ENCODE measurements at regions not wholly inside any gene's neighbourhood (a gene's known extent, or its start where the extent isn't known, plus 50 kb on each side); places are given as distances from the start of the nearest gene placed in this dataset.
"Not testable (repeated sequence)": the region's sequence is repeated elsewhere in the genome, so short reads cannot be mapped to it uniquely, and the experiment has no call there.

DNA sequence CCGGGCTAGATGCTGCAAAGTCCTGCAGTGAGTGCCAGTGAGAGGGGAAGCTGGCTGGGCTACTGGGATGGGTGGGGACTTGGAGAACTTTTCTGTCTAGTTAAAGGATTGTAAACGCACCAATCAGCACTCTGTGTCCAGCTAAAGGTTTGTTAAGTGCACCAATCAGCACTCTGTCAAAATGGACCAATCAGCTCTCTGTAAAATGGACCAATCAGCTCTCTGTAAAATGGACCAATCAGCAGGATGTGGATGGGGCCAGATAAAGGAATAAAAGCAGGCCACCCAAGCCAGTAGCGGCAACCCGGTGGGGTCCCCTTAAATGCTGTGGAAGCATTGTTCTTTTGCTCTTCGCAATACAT, 318.2 kb downstream of the RAPGEF2 start:
- not testable (repeated sequence) for FAIRE-seq, ATAC-seq

DNA sequence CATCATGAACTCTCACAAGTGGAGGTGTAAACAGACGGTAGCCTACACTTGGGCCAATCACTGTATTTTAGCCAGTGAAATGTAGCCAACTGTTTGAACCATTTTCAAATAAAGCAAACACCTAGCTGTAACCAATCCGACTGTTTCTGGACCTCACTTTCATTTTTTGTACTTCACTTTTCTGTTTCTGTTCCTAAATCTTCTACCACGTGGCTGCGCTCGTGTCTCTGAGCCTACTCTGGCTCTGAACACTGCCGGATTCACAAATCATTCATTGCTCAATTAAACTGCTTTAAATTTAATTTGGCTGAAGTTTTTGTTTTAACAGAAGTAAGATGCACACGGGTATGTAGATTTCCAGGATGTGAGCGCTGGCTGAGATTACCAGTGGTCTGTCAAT, 319.1 kb downstream of the RAPGEF2 start:
- no peaks in the 10 kb centered on the region for H3K27me3 ChIP-seq (replicated peaks in 1 of 2; ENCODE audit: control insufficient read depth in 2 of 2, insufficient read depth in 2 of 2, low read length in 1 of 2)
- BruUV-seq (replicated peaks), result no TSS peak
- H4K20me1 ChIP-seq (ENCODE audit: control insufficient read depth, insufficient read depth), result no peaks in the 10 kb centered on the region
- 49% methylated on average over 8 of the region's 8 CpGs for WGBS (ENCODE audit: insufficient coverage, insufficient replicate concordance, low lambda C conversion rate, missing lambda C conversion rate)
- H3K9me3 ChIP-seq (replicated peaks; ENCODE audit: control insufficient read depth, insufficient read depth, low read length), result no peaks in the 10 kb centered on the region; the same call in 2 of the 3 replicates
- H3K4me2 ChIP-seq (ENCODE audit: control insufficient read depth, insufficient read depth), result no peak overlapping the region
- no peak; the same call in 2 of the 3 replicates for ATAC-seq
- H3K27ac ChIP-seq (ENCODE audit: control insufficient read depth, insufficient read depth), result no peak overlapping the region
- ChIA-PET SMC1A (ENCODE audit: uncharacterized antibody, unreplicated experiment) (no interaction called here), POLR2A (no interaction called here), RAD21 (ENCODE audit: unreplicated experiment) (no interaction called here), CTCF (no interaction called here)
- DNase-seq (ENCODE audit: low read depth, low spot score), result no peak
- H3K79me2 ChIP-seq (ENCODE audit: control insufficient read depth, insufficient read depth, low read length), result no peaks in the 10 kb centered on the region
- in situ Hi-C loops (cut with MboI) (no loop called here), intact Hi-C loops (cut with micrococcal nuclease; ENCODE audit: unreplicated experiment) (no loop called here)
- no peak overlapping the region for H3K9ac ChIP-seq (ENCODE audit: control insufficient read depth, insufficient read depth, low read length)
- H3K4me3 ChIP-seq, result no peak overlapping the region
- H3K36me3 ChIP-seq (ENCODE audit: control insufficient read depth in 2 of 2, insufficient read depth in 2 of 2, low read length in 1 of 2), result no peaks in the 10 kb centered on the region
- no peak overlapping the region for H2AFZ ChIP-seq (ENCODE audit: control insufficient read depth, low read depth, low read length)
- H3K4me1 ChIP-seq (ENCODE audit: control insufficient read depth, insufficient read depth, low read length), result no peaks in the 10 kb centered on the region
- no peak for FAIRE-seq
- TF ChIP-seq, protein P1, sequence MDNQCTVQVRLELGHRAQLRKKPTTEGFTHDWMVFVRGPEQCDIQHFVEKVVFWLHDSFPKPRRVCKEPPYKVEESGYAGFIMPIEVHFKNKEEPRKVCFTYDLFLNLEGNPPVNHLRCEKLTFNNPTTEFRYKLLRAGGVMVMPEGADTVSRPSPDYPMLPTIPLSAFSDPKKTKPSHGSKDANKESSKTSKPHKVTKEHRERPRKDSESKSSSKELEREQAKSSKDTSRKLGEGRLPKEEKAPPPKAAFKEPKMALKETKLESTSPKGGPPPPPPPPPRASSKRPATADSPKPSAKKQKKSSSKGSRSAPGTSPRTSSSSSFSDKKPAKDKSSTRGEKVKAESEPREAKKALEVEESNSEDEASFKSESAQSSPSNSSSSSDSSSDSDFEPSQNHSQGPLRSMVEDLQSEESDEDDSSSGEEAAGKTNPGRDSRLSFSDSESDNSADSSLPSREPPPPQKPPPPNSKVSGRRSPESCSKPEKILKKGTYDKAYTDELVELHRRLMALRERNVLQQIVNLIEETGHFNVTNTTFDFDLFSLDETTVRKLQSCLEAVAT (IDR thresholded peaks at IDR 0.05), result no peak
- no peak for TF ChIP-seq MTA3 (IDR thresholded peaks at IDR 0.05; ENCODE audit: borderline replicate concordance, low read length)
- no peak for TF ChIP-seq PAX8 (IDR thresholded peaks at IDR 0.05)
- TF ChIP-seq, protein P2, sequence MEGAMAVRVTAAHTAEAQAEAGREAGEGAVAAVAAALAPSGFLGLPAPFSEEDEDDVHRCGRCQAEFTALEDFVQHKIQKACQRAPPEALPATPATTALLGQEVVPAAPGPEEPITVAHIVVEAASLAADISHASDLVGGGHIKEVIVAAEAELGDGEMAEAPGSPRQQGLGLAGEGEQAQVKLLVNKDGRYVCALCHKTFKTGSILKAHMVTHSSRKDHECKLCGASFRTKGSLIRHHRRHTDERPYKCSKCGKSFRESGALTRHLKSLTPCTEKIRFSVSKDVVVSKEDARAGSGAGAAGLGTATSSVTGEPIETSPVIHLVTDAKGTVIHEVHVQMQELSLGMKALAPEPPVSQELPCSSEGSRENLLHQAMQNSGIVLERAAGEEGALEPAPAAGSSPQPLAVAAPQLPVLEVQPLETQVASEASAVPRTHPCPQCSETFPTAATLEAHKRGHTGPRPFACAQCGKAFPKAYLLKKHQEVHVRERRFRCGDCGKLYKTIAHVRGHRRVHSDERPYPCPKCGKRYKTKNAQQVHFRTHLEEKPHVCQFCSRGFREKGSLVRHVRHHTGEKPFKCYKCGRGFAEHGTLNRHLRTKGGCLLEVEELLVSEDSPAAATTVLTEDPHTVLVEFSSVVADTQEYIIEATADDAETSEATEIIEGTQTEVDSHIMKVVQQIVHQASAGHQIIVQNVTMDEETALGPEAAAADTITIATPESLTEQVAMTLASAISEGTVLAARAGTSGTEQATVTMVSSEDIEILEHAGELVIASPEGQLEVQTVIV (IDR thresholded peaks at IDR 0.05; ENCODE audit: borderline replicate concordance, partially characterized antibody), result no peak
- no peak for TF ChIP-seq POLR2AphosphoS5 (IDR thresholded peaks at IDR 0.05; ENCODE audit: low read length)
- TF ChIP-seq IRF4 (IDR thresholded peaks at IDR 0.05; ENCODE audit: low read depth, low read length), result no peak
- TF ChIP-seq SUPT20H (IDR thresholded peaks at IDR 0.05; ENCODE audit: borderline replicate concordance, control insufficient read depth, low read depth, low read length), result no peak
- TF ChIP-seq, protein P3, sequence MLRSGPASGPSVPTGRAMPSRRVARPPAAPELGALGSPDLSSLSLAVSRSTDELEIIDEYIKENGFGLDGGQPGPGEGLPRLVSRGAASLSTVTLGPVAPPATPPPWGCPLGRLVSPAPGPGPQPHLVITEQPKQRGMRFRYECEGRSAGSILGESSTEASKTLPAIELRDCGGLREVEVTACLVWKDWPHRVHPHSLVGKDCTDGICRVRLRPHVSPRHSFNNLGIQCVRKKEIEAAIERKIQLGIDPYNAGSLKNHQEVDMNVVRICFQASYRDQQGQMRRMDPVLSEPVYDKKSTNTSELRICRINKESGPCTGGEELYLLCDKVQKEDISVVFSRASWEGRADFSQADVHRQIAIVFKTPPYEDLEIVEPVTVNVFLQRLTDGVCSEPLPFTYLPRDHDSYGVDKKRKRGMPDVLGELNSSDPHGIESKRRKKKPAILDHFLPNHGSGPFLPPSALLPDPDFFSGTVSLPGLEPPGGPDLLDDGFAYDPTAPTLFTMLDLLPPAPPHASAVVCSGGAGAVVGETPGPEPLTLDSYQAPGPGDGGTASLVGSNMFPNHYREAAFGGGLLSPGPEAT (IDR thresholded peaks at IDR 0.05; ENCODE audit: low read depth), result no peak
- no peak for TF ChIP-seq POU2F2 (IDR thresholded peaks at IDR 0.05; ENCODE audit: borderline replicate concordance, low read depth, low read length)
- TF ChIP-seq, protein P4, sequence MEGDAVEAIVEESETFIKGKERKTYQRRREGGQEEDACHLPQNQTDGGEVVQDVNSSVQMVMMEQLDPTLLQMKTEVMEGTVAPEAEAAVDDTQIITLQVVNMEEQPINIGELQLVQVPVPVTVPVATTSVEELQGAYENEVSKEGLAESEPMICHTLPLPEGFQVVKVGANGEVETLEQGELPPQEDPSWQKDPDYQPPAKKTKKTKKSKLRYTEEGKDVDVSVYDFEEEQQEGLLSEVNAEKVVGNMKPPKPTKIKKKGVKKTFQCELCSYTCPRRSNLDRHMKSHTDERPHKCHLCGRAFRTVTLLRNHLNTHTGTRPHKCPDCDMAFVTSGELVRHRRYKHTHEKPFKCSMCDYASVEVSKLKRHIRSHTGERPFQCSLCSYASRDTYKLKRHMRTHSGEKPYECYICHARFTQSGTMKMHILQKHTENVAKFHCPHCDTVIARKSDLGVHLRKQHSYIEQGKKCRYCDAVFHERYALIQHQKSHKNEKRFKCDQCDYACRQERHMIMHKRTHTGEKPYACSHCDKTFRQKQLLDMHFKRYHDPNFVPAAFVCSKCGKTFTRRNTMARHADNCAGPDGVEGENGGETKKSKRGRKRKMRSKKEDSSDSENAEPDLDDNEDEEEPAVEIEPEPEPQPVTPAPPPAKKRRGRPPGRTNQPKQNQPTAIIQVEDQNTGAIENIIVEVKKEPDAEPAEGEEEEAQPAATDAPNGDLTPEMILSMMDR (IDR thresholded peaks at IDR 0.05 in 2 of 3, conservative IDR thresholded peaks at IDR 0.05 in 1 of 3; ENCODE audit: control insufficient read depth in 2 of 3, extremely low read depth in 1 of 3, insufficient read depth in 1 of 3, low read depth in 3 of 3, low read length in 3 of 3), result no peak

More for the DNA sequence above, 318.2 kb downstream of the RAPGEF2 start:
- POLR2A ChIA-PET; H3K9me3 ChIP-seq (replicated peaks; ENCODE audit: control insufficient read depth, insufficient read depth, low read length); DNase-seq (ENCODE audit: low read depth, low spot score); H4K20me1 ChIP-seq (ENCODE audit: control insufficient read depth, insufficient read depth); H3K4me2 ChIP-seq (ENCODE audit: control insufficient read depth, insufficient read depth); in situ Hi-C loops (cut with MboI); H3K27me3 ChIP-seq (replicated peaks in 1 of 2; ENCODE audit: control insufficient read depth in 2 of 2, insufficient read depth in 2 of 2, low read length in 1 of 2); H3K36me3 ChIP-seq (ENCODE audit: control insufficient read depth in 2 of 2, insufficient read depth in 2 of 2, low read length in 1 of 2); CTCF ChIA-PET; H3K4me1 ChIP-seq (ENCODE audit: control insufficient read depth, insufficient read depth, low read length); BruUV-seq (replicated peaks); SMC1A ChIA-PET (ENCODE audit: uncharacterized antibody, unreplicated experiment); intact Hi-C loops (cut with micrococcal nuclease; ENCODE audit: unreplicated experiment); H3K79me2 ChIP-seq (ENCODE audit: control insufficient read depth, insufficient read depth, low read length); H3K27ac ChIP-seq (ENCODE audit: control insufficient read depth, insufficient read depth); H3K9ac ChIP-seq (ENCODE audit: control insufficient read depth, insufficient read depth, low read length); H3K4me3 ChIP-seq; RAD21 ChIA-PET (ENCODE audit: unreplicated experiment); H2AFZ ChIP-seq (ENCODE audit: control insufficient read depth, low read depth, low read length): not testable (repeated sequence)
- 0 out of 2 replicates have a peak, but pooled peaks have one; percentile 12 for TF ChIP-seq NFYB (IDR thresholded peaks at IDR 0.05; ENCODE audit: insufficient read depth, low read depth, low read length)
- WGBS (ENCODE audit: insufficient coverage, insufficient replicate concordance, low lambda C conversion rate, missing lambda C conversion rate), result 75% methylated on average over 5 of the region's 5 CpGs
